ENCODE measurements at regions not wholly inside any gene's neighbourhood (a gene's known extent, or its start where the extent isn't known, plus 50 kb on each side); places are given as distances from the start of the nearest gene placed in this dataset.
A peak's percentile ranks its signal among the peaks of the same experiment; 100 is the strongest.
"Not testable (repeated sequence)": the region's sequence is repeated elsewhere in the genome, so short reads cannot be mapped to it uniquely, and the experiment has no call there.

DNA sequence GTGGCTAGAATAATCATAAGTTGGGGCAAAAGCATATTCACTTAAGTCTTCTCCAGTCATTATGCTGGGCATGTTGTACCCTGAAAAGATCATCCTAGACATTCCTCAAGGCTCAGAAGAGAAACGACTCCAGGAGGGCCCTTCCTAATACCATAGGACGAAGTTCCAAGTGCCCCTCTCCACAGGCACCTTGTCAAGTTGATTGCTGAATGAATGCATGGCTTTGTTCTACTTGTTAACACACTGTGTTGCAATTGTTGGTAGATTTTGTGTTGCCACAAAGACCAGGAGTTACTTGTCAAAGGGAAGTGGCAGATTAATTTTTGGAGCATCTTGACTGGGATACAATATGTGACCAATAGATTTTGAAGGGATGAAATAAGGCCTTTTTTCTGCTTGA lies 194.3 kb upstream of the SMLR1 start:
- TF ChIP-seq, protein P1, sequence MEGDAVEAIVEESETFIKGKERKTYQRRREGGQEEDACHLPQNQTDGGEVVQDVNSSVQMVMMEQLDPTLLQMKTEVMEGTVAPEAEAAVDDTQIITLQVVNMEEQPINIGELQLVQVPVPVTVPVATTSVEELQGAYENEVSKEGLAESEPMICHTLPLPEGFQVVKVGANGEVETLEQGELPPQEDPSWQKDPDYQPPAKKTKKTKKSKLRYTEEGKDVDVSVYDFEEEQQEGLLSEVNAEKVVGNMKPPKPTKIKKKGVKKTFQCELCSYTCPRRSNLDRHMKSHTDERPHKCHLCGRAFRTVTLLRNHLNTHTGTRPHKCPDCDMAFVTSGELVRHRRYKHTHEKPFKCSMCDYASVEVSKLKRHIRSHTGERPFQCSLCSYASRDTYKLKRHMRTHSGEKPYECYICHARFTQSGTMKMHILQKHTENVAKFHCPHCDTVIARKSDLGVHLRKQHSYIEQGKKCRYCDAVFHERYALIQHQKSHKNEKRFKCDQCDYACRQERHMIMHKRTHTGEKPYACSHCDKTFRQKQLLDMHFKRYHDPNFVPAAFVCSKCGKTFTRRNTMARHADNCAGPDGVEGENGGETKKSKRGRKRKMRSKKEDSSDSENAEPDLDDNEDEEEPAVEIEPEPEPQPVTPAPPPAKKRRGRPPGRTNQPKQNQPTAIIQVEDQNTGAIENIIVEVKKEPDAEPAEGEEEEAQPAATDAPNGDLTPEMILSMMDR (IDR thresholded peaks at IDR 0.05; ENCODE audit: low read depth, low read length): no peak
- no peak for DNase-seq (ENCODE audit: extremely low read depth, low read depth)

DNA sequence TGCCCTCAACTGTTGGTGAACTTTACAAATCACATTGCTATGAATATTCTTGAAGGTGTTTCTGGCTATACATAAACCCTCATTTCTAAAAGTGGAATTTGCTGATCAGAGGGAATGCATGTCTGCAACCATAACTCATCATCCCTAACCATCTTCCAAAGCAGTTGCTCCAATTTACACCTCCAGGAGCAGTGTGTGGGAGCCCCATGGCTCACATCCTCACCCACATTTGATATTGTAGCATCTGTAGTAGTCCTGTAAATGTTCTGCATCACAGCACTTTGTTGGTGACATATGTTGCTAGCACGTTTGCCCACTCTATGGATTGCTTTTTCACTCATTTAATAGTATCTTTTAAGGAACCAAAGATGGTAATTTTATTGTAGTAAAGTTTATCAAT lies 183.8 kb upstream of the SMLR1 start:
- DNase-seq (ENCODE audit: extremely low read depth, low read depth): no peak

DNA sequence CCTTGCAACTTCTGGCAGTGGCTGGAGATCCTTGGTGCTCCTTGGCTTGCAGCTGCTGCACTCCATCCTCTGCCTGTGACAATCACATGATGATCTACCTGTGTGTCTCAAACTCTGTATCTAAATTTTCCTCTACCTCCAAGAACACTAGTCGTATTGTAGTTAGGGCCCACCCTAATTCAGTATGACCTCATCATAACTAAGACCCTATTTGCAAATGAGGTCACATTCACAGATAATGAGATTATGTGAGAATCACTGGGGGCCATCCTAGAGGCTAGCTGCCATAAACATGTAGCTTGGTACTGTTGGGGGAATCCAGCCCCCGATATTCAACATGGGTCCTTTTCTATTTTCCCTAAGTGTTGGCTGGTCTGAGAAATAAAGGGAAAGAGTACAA lies 183.0 kb upstream of the SMLR1 start:
- TF ChIP-seq, protein P1 (IDR thresholded peaks at IDR 0.05; ENCODE audit: low read depth, low read length): no peak
- DNase-seq (ENCODE audit: extremely low read depth, low read depth): no peak

More for the DNA sequence above, 183.8 kb upstream of the SMLR1 start:
- TF ChIP-seq, protein P1 (IDR thresholded peaks at IDR 0.05; ENCODE audit: low read depth, low read length): no peak

DNA sequence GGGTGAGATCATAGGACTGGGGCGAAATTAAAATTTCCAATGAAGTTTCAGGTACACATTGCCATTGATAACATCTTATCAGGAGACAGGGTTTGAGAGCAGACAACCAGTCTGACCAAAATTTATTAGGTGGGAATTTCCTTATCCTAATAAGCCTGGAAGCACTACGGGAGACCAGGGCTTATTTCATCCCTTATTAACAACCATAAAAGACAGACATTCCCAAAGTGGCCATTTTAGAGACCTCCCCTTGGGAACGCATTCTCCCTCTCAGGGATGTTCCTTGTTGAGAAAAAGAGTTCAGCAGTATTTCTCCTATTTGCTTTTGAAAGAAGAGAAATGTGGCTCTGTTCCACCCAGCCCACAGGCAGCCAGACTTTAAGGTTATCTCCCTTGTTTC lies 182.4 kb upstream of the SMLR1 start:
- DNase-seq (ENCODE audit: extremely low read depth, low read depth): not testable (repeated sequence)

DNA sequence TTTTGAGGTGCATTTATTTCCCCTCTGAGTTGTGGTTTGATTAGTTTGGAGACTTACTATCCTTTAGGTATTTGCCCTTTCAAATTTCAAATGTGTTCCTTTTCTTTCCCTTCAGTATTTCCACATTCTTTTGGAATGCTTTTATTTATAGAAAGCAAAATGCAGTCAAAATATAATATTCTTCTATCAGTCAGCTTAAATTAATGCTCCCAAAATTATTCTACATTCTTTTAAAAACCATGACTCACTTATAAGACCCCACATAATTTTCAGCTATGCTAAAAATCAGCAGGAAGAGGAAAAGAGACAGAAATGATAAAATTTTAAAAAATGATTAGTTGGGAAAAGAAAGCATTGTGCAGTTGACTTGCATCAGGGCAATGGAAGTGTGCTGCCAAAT lies 180.0 kb upstream of the SMLR1 start:
- TF ChIP-seq, protein P1 (IDR thresholded peaks at IDR 0.05; ENCODE audit: low read depth, low read length): no peak

DNA sequence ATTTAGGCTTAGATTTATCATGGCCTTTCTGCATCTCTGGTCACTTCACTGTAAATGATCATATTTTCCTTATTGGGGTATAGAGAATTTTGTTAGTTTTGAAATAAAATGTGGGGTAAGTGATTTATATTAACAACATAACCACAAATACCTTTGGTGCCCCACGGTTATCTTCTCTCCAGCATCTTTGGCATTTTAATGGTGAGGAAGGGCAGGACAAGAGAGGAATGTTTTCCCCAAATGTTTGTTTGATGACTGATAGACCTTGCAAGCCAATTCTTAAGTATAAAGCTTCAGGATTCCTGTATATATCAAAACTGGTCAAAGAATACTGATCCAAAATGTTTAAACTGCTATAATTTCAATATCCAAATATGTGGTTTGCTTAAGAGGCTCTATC lies 171.6 kb upstream of the SMLR1 start:
- TF ChIP-seq, protein P1 (IDR thresholded peaks at IDR 0.05; ENCODE audit: low read depth, low read length): no peak
- no peak for DNase-seq (ENCODE audit: extremely low read depth, low read depth)

More for the DNA sequence above, 180.0 kb upstream of the SMLR1 start:
- peak; percentile 35 for DNase-seq (ENCODE audit: extremely low read depth, low read depth)

DNA sequence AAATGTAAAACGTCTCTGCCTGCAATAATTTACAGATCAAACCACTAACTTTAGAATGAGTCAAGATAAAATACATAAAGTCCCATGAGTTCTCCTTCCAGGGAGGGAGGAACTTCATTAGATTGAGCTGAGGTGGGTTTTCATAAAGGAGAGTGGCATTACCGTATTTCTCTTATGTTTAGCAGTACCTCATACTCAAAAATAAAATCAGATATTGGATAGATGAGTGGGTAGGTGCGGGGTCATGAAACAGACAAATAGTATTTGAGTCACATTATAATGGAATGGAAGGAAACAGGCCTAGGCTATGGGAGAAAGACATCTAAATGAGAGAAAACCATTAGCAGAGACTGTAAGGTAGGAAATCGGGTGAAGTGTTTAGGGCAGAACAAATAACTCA lies 166.1 kb upstream of the SMLR1 start:
- TF ChIP-seq, protein P1 (IDR thresholded peaks at IDR 0.05; ENCODE audit: low read depth, low read length): no peak
- DNase-seq (ENCODE audit: extremely low read depth, low read depth): no peak

DNA sequence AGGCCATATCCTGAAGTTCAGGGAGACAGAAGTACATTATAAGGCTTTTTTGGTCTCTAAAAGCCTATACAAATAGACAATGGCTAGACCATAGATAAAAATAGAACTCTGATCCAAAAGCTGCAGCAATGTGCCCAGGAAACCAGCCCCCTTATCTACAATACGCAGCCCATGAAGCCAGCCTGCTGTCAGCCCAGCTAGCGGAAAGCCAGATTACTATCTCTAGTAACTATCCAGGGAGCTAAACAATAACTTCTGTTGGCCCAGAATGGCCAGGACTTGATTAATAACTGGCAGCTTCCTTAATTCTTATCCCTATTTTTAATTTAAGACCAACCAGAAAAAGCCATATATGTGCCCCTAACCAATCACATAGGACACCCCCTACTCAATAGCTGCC lies 160.4 kb upstream of the SMLR1 start:
- DNase-seq (ENCODE audit: extremely low read depth, low read depth): no peak
- TF ChIP-seq, protein P1 (IDR thresholded peaks at IDR 0.05; ENCODE audit: low read depth, low read length): no peak
